ENCODE measurements at regions not wholly inside any gene's neighbourhood (a gene's known extent, or its start where the extent isn't known, plus 50 kb on each side); places are given as distances from the start of the nearest gene placed in this dataset.

- Histone ChIP-seq H2BK120ac (replicated peaks; ENCODE audit: low read depth, low read length) (no peak overlapping the region), H4K5ac (ENCODE audit: insufficient read length, low read depth, low read length) (no peak overlapping the region), H3K56ac (replicated peaks; ENCODE audit: insufficient read length, low read depth, low read length) (no peak overlapping the region), H3K14ac (ENCODE audit: insufficient read length) (no peak overlapping the region), H4K91ac (replicated peaks; ENCODE audit: insufficient read length, low read length) (no peak overlapping the region), H2BK15ac (ENCODE audit: low read length) (no peak overlapping the region), H4K20me1 (replicated peaks in 1 of 2; ENCODE audit: control insufficient read depth in 1 of 2, insufficient read depth in 2 of 2, low read length in 2 of 2) (no peaks in the 10 kb centered on the region), H3K4ac (replicated peaks; ENCODE audit: insufficient read length, low read depth, low read length) (no peak overlapping the region), H4K8ac (ENCODE audit: extremely low read depth, insufficient read depth, low read length) (no peak overlapping the region), H3K27me3 (replicated peaks in 1 of 4; ENCODE audit: control insufficient read depth in 3 of 4, extremely low read depth in 1 of 4, insufficient read depth in 3 of 4, low read length in 3 of 4) (no peaks in the 10 kb centered on the region), H3K4me2 (ENCODE audit: insufficient read depth in 1 of 2, low read depth in 2 of 2, low read length in 2 of 2) (no peak overlapping the region), H3K23ac (ENCODE audit: insufficient read length) (no peak overlapping the region), H3K9me3 (ENCODE audit: insufficient read depth in 2 of 2, low read depth in 1 of 2, low read length in 1 of 2) (peaks cover 10% of the 10 kb centered on the region in 2 experiments; a peak in 2 of 4 replicates), H3K4me3 (ENCODE audit: extremely low read depth in 1 of 4, insufficient read depth in 2 of 4, low read depth in 3 of 4, low read length in 4 of 4) (no peak overlapping the region), H3K79me2 (ENCODE audit: control insufficient read depth in 1 of 2, insufficient read depth in 2 of 2, low read length in 2 of 2) (no peaks in the 10 kb centered on the region), H2BK5ac (ENCODE audit: low read depth, low read length) (no peak overlapping the region), H3K79me1 (ENCODE audit: low read depth, low read length) (no peaks in the 10 kb centered on the region), H3K9ac (replicated peaks in 1 of 4; ENCODE audit: extremely low read depth in 1 of 4, low read depth in 3 of 4, low read length in 3 of 4) (no peak overlapping the region), H3K27ac (ENCODE audit: low read depth, low read length) (no peak overlapping the region), H3K23me2 (ENCODE audit: low read depth, low read length) (no peaks in the 10 kb centered on the region), H3K18ac (ENCODE audit: extremely low read depth, low read length) (no peak overlapping the region), H2BK12ac (ENCODE audit: low read depth, low read length) (no peak overlapping the region), H2AK5ac (ENCODE audit: low read depth, low read length) (no peak overlapping the region), H3K36me3 (ENCODE audit: control insufficient read depth in 2 of 4, insufficient read depth in 4 of 4, low read length in 3 of 4) (no peaks in the 10 kb centered on the region), H2AFZ (ENCODE audit: low read length) (no peak overlapping the region), H2BK20ac (ENCODE audit: low read length) (no peak overlapping the region), H3K4me1 (replicated peaks in 1 of 4; ENCODE audit: control insufficient read depth in 3 of 4, insufficient read depth in 4 of 4, low read length in 3 of 4) (no peaks in the 10 kb centered on the region)
- FAIRE-seq, result no peak
- ChIA-PET POLR2A (ENCODE audit: partially characterized antibody) (no interaction called here), CTCF (ENCODE audit: partially characterized antibody) (no interaction called here)
- 66% methylated on average over 8 of the region's 10 CpGs; no CpG with 5 or more reads in 1 of the 2 experiments for WGBS, 2 experiments (ENCODE audit: extremely low coverage in 1 of 2, insufficient coverage in 1 of 2, insufficient read length in 1 of 2, insufficient replicate concordance in 2 of 2, low coverage in 1 of 2, low lambda C conversion rate in 2 of 2, missing lambda C conversion rate in 1 of 2)
- 0 out of 4 replicates have a peak, but pooled peaks of 1 of the 2 experiments have one; percentile 16 for TF ChIP-seq RAD21 (IDR thresholded peaks at IDR 0.05 in 1 of 2, conservative IDR thresholded peaks at IDR 0.05 in 1 of 2; ENCODE audit: low read depth in 2 of 2, low read length in 2 of 2)
- no peak for TF ChIP-seq TAF1 (IDR thresholded peaks at IDR 0.05; ENCODE audit: low read depth, low read length)
- no peak for DNase-seq (ENCODE audit: low read depth in 1 of 2, low spot score in 2 of 2)
Observed at GRCh38 chrX:65932173-65933084, 107.5 kb downstream of the VSIG4 start.

All from H1 (cell line).